Endothelial cell of umbilical vein (primary cell): ENCODE measurements at regions not wholly inside any gene's neighbourhood (a gene's known extent, or its start where the extent isn't known, plus 50 kb on each side); places are given as distances from the start of the nearest gene placed in this dataset.

Source experiments
- BruUV-seq: library from RNA; stranded (reverse); fragments of 400-500 nt; replicated peaks from 2 replicates; lab custom pipeline; 2021; lab: Mats Ljungman, UMichigan
- CTCF ChIA-PET: fragments of 300-600, 350-600 bp; sonication (Branson Sonifier 250); formaldehyde crosslinking; loops from one replicate; lab custom pipeline; 2021; ENCODE audit warnings: antibody characterized with exemption, inconsistent platforms; lab: Charles Lee
- POLR2A ChIA-PET: fragments of 300-600, 350-600 bp; sonication (Branson Sonifier 250); formaldehyde crosslinking; loops from one replicate; lab custom pipeline; 2021; ENCODE audit warnings: antibody characterized with exemption, inconsistent platforms; lab: Charles Lee
- DNase-seq: peaks from one replicate; pipeline ENCODE4 v3.0.0-alpha.2; 2011; ENCODE audit warnings: low read depth, low spot score
- FAIRE-seq: peaks from 2 replicates; lab custom pipeline; 2011; peaks lifted over from hg19 to GRCh38; lab: Jason Lieb, UNC
- H2AFZ ChIP-seq: 2 replicates; pipeline ENCODE4 v1.6.0; 2012; ENCODE audit warnings: low read depth, low read length, control low read depth, inconsistent platforms
- H3K27ac ChIP-seq: 2 replicates; pipeline ENCODE4 v1.5.1; 2011; ENCODE audit warnings: low read depth, mild to moderate bottlenecking, control low read depth, low read length, moderate library complexity; ENCODE audit not compliant: insufficient read depth
- H3K27me3 ChIP-seq, 2 experiments: 2 replicates each; pipeline versions ENCODE4 v1.6.0 to v1.6.1; 2011; ENCODE audit warnings: low read length in 2 of 2, mixed read lengths in 1 of 2; ENCODE audit not compliant: control insufficient read depth in 2 of 2, insufficient read depth in 2 of 2
- H3K36me3 ChIP-seq, 2 experiments: 2 replicates in 1 of 2; 3 replicates in 1 of 2; pipeline ENCODE4 v1.5.1; 2011; ENCODE audit warnings: low read length in 2 of 2, mild to moderate bottlenecking in 1 of 2, moderate library complexity in 1 of 2; ENCODE audit not compliant: control insufficient read depth in 2 of 2, insufficient read depth in 2 of 2; ENCODE audit errors: extremely low read depth in 1 of 2
- H3K4me1 ChIP-seq: 3 replicates; pipeline ENCODE4 v1.5.1; 2011; ENCODE audit warnings: mild to moderate bottlenecking, low read length; ENCODE audit not compliant: control insufficient read depth, insufficient read depth; ENCODE audit errors: extremely low read depth
- H3K4me2 ChIP-seq: 2 replicates; pipeline ENCODE4 v1.6.1; 2011; ENCODE audit warnings: low read length, control low read depth, mixed read lengths; ENCODE audit not compliant: insufficient read depth
- H3K4me3 ChIP-seq, 3 experiments: fragments of 200-600 bp in 1 of 3; sonication (generic), shearing (Covaris generic) in 1 of 3; replicated peaks in 1 of 3; 2 replicates each; pipeline ENCODE4 v1.5.1; 2011 to 2016; ENCODE audit warnings: control low read depth in 3 of 3, low read length in 3 of 3, mild to moderate bottlenecking in 2 of 3, inconsistent platforms in 1 of 3, low read depth in 1 of 3, moderate library complexity in 1 of 3; ENCODE audit not compliant: insufficient read depth in 1 of 3
- H3K79me2 ChIP-seq: 2 replicates; pipeline ENCODE4 v1.6.0; 2012; ENCODE audit warnings: low read length, inconsistent platforms; ENCODE audit not compliant: control insufficient read depth, insufficient read depth
- H3K9ac ChIP-seq: replicated peaks from 2 replicates; pipeline ENCODE3; 2011; ENCODE audit warnings: low read length, control low read depth; ENCODE audit not compliant: insufficient read depth; ENCODE audit errors: extremely low read depth
- H3K9me1 ChIP-seq: replicated peaks from 3 replicates; pipeline ENCODE4 v1.6.0; 2011; ENCODE audit warnings: mild to moderate bottlenecking, low read length; ENCODE audit not compliant: control insufficient read depth, insufficient read depth; ENCODE audit errors: extremely low read depth
- H3K9me3 ChIP-seq: replicated peaks from 2 replicates; pipeline ENCODE4 v1.5.1; 2012; ENCODE audit warnings: low read length, inconsistent platforms; ENCODE audit not compliant: control insufficient read depth, insufficient read depth
- H4K20me1 ChIP-seq: replicated peaks from 2 replicates; pipeline ENCODE3; 2011; ENCODE audit warnings: mild to moderate bottlenecking, low read length; ENCODE audit not compliant: control insufficient read depth, insufficient read depth; ENCODE audit errors: extremely low read depth
- EZH2 ChIP-seq: IDR thresholded peaks from 2 replicates; pipeline ENCODE4 v1.6.1; 2012; ENCODE audit warnings: borderline replicate concordance, low read depth, mild to moderate bottlenecking, moderate library complexity, low read length, inconsistent platforms; ENCODE audit not compliant: severe bottlenecking
- FOS ChIP-seq: IDR thresholded peaks from 2 replicates; pipeline ENCODE4 v1.6.1; 2011; ENCODE audit warnings: mild to moderate bottlenecking, low read length, moderate library complexity, borderline replicate concordance; ENCODE audit not compliant: insufficient read depth
- GATA2 ChIP-seq: IDR thresholded peaks from 2 replicates; pipeline ENCODE4 v1.7.0; 2011; ENCODE audit warnings: low read depth, mild to moderate bottlenecking, moderate library complexity, mixed read lengths, low read length; ENCODE audit not compliant: insufficient read length, insufficient read depth
- JUN ChIP-seq: IDR thresholded peaks from 2 replicates; pipeline ENCODE4 v1.6.1; 2011; ENCODE audit warnings: borderline replicate concordance, low read depth; ENCODE audit not compliant: insufficient read length, insufficient read depth
- MYC ChIP-seq: IDR thresholded peaks from one replicate; pipeline ENCODE4 v1.6.1; 2011; ENCODE audit warnings: mild to moderate bottlenecking, low read depth, low read length
- POLR2A ChIP-seq: IDR thresholded peaks from 2 replicates; pipeline ENCODE4 v1.6.1; 2012; ENCODE audit warnings: low read depth, mild to moderate bottlenecking, control low read depth, low read length
- POLR2AphosphoS5 ChIP-seq: IDR thresholded peaks from 2 replicates; pipeline ENCODE4 v1.6.1; 2012; ENCODE audit warnings: low read depth, mild to moderate bottlenecking, control low read depth, low read length, moderate library complexity; ENCODE audit not compliant: insufficient read depth
- dilution Hi-C: fragments of 300-500 bp; cut with MboI; formaldehyde crosslinking; loops from one replicate; pipeline ENCODE4 v1.15.0; 2019; ENCODE audit warnings: low sequenced_read_pairs; ENCODE audit not compliant: extremely low pct_ligation_motif_present
- intact Hi-C: fragments of 100-400 bp; cut with micrococcal nuclease; formaldehyde crosslinking; loops from one replicate; pipeline ENCODE4 v1.10.0; 2022
- TF ChIP-seq, protein P1 (sequence below): IDR thresholded peaks from 2 replicates; pipeline ENCODE4 v1.6.1; 2011; ENCODE audit not compliant: insufficient read depth, insufficient read length
- TF ChIP-seq, protein P2 (sequence below), 2 donors: IDR thresholded peaks; 1 replicate in 1 of 2; 2 replicates in 1 of 2; pipeline ENCODE4 v1.5.1; 2011; ENCODE audit warnings: low read length in 2 of 2, mild to moderate bottlenecking in 2 of 2, moderate library complexity in 2 of 2, control low read depth in 1 of 2, inconsistent platforms in 1 of 2, low read depth in 1 of 2; ENCODE audit not compliant: insufficient read depth in 1 of 2; ENCODE audit errors: extremely low read depth in 1 of 2

GRCh38 chr16:86664522-86665318, 86.4 kb downstream of the FOXL1 start:
- H3K79me2 ChIP-seq = no peaks in the 10 kb centered on the region
- FAIRE-seq = peak; percentile 99
- peak overlapping the region; percentile 60 for H3K4me2 ChIP-seq
- peak overlapping the region; percentile 72 for H3K9ac ChIP-seq
- H3K27ac ChIP-seq = peak overlapping the region; percentile 95
- DNase-seq = peak; percentile 94
- H2AFZ ChIP-seq = no peak overlapping the region
- no peaks in the 10 kb centered on the region for H4K20me1 ChIP-seq
- no peaks in the 10 kb centered on the region for H3K36me3 ChIP-seq
- dilution Hi-C loops (no loop called here), intact Hi-C loops (loop anchor here (1.0 to 10.0 kb wide), 8 partner anchors 16 to 720 kb away; partner anchors contain the start of gene FBXO31)
- no peaks in the 10 kb centered on the region for H3K9me3 ChIP-seq
- H3K27me3 ChIP-seq = no peaks in the 10 kb centered on the region
- H3K4me1 ChIP-seq = peaks cover 60% of the 10 kb centered on the region
- ChIA-PET CTCF (interaction anchor here (0.6 to 2.0 kb wide), 16 partner anchors 11 to 614 kb away, joined by 3 to 20 read pairs (median 4); partner anchors contain the start of gene FOXC2), POLR2A (interaction anchor here (0.6 to 1.4 kb wide), 5 partner anchors 16 to 265 kb away, joined by 3 to 10 read pairs (median 3); no protein-coding TSS in a partner anchor)
- TF ChIP-seq GATA2 = peak; percentile 60
- no peak for TF ChIP-seq MYC
- peak; percentile 90 for TF ChIP-seq POLR2AphosphoS5
- TF ChIP-seq POLR2A = no peak
- TF ChIP-seq EZH2 = no peak
- peak; percentile 100 for TF ChIP-seq FOS
- peak; percentile 98 for TF ChIP-seq JUN
- TF ChIP-seq, protein P1, sequence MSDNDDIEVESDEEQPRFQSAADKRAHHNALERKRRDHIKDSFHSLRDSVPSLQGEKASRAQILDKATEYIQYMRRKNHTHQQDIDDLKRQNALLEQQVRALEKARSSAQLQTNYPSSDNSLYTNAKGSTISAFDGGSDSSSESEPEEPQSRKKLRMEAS = no peak
- TF ChIP-seq, protein P2, sequence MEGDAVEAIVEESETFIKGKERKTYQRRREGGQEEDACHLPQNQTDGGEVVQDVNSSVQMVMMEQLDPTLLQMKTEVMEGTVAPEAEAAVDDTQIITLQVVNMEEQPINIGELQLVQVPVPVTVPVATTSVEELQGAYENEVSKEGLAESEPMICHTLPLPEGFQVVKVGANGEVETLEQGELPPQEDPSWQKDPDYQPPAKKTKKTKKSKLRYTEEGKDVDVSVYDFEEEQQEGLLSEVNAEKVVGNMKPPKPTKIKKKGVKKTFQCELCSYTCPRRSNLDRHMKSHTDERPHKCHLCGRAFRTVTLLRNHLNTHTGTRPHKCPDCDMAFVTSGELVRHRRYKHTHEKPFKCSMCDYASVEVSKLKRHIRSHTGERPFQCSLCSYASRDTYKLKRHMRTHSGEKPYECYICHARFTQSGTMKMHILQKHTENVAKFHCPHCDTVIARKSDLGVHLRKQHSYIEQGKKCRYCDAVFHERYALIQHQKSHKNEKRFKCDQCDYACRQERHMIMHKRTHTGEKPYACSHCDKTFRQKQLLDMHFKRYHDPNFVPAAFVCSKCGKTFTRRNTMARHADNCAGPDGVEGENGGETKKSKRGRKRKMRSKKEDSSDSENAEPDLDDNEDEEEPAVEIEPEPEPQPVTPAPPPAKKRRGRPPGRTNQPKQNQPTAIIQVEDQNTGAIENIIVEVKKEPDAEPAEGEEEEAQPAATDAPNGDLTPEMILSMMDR (IDR thresholded peaks at IDR 0.05; ENCODE audit: extremely low read depth in 1 of 2, insufficient read depth in 1 of 2, low read depth in 1 of 2, low read length in 2 of 2) = no peak
- H3K4me3 ChIP-seq = no peak overlapping the region
- H3K9me1 ChIP-seq = no peaks in the 10 kb centered on the region
- BruUV-seq = TSS peak; percentile 59
